H9 (cell line): ENCODE measurements at regions not wholly inside any gene's neighbourhood (a gene's known extent, or its start where the extent isn't known, plus 50 kb on each side); places are given as distances from the start of the nearest gene placed in this dataset.

Experiments used
- DNase-seq: peaks from one replicate; pipeline ENCODE4 v3.0.0-alpha.2; 2017
- H2AFZ ChIP-seq: one replicate; pipeline ENCODE4 v1.6.1; 2013; ENCODE audit warnings: mild to moderate bottlenecking, low read length, control low read depth, moderate library complexity
- H2AK5ac ChIP-seq: 2 replicates; pipeline ENCODE4 v1.6.1; 2013; ENCODE audit warnings: low read length, control low read depth, mixed read lengths; ENCODE audit not compliant: insufficient read length
- H2BK120ac ChIP-seq: one replicate; pipeline ENCODE4 v1.6.1; 2013; ENCODE audit warnings: low read depth, mild to moderate bottlenecking, low read length, control low read depth, inconsistent platforms; ENCODE audit not compliant: poor library complexity, severe bottlenecking
- H2BK12ac ChIP-seq: 2 replicates; pipeline ENCODE4 v1.6.1; 2013; ENCODE audit warnings: low read length, control low read depth, mixed read lengths, low read depth; ENCODE audit not compliant: insufficient read length
- H2BK15ac ChIP-seq: 2 replicates; pipeline ENCODE4 v1.6.1; 2013; ENCODE audit warnings: low read depth, low read length, control low read depth
- H2BK20ac ChIP-seq: one replicate; pipeline ENCODE4 v1.6.1; 2013; ENCODE audit warnings: low read depth, mild to moderate bottlenecking, low read length, control low read depth, inconsistent platforms; ENCODE audit not compliant: poor library complexity, severe bottlenecking
- H2BK5ac ChIP-seq: 2 replicates; pipeline ENCODE4 v1.6.1; 2013; ENCODE audit warnings: low read length, control low read depth, mixed read lengths; ENCODE audit not compliant: insufficient read length
- H3K14ac ChIP-seq: 2 replicates; pipeline ENCODE4 v1.6.1; 2013; ENCODE audit warnings: low read length, control low read depth; ENCODE audit not compliant: insufficient read depth
- H3K18ac ChIP-seq: 2 replicates; pipeline ENCODE4 v1.6.1; 2013; ENCODE audit warnings: low read depth, mild to moderate bottlenecking, mixed read lengths, low read length, control low read depth; ENCODE audit not compliant: insufficient read length
- H3K23ac ChIP-seq: 2 replicates; pipeline ENCODE4 v1.6.1; 2013; ENCODE audit warnings: low read length, control low read depth, mixed read lengths, low read depth; ENCODE audit not compliant: insufficient read length
- H3K23me2 ChIP-seq: 2 replicates; pipeline ENCODE4 v1.6.1; 2013; ENCODE audit warnings: low read depth, mild to moderate bottlenecking, mixed read lengths, low read length, control low read depth; ENCODE audit not compliant: insufficient read length, poor library complexity, severe bottlenecking
- H3K27ac ChIP-seq: 2 replicates; pipeline ENCODE4 v1.5.1; 2013; ENCODE audit warnings: low read length, control low read depth, mixed read lengths, low read depth; ENCODE audit not compliant: insufficient read length
- H3K27me3 ChIP-seq: 2 replicates; pipeline ENCODE4 v1.6.1; 2013; ENCODE audit warnings: low read length, control low read depth, inconsistent platforms; ENCODE audit not compliant: insufficient read depth
- H3K4ac ChIP-seq: 2 replicates; pipeline ENCODE4 v1.6.1; 2013; ENCODE audit warnings: low read depth, mild to moderate bottlenecking, control low read depth, inconsistent platforms, low read length, moderate library complexity
- H3K4me1 ChIP-seq: 2 replicates; pipeline ENCODE4 v1.6.1; 2013; ENCODE audit warnings: low read length, control low read depth, inconsistent platforms; ENCODE audit not compliant: insufficient read depth
- H3K4me2 ChIP-seq: 2 replicates; pipeline ENCODE4 v1.6.1; 2013; ENCODE audit warnings: low read length, control low read depth, mixed read lengths; ENCODE audit not compliant: insufficient read length, insufficient read depth
- H3K56ac ChIP-seq: 2 replicates; pipeline ENCODE4 v1.6.1; 2013; ENCODE audit warnings: low read depth, mild to moderate bottlenecking, mixed read lengths, low read length, control low read depth; ENCODE audit not compliant: insufficient read length
- H3K79me1 ChIP-seq: 2 replicates; pipeline ENCODE4 v1.6.1; 2013; ENCODE audit warnings: low read depth, mild to moderate bottlenecking, moderate library complexity, low read length, control low read depth, inconsistent platforms; ENCODE audit not compliant: insufficient read depth, poor library complexity, severe bottlenecking
- H3K79me2 ChIP-seq: 2 replicates; pipeline ENCODE4 v1.6.1; 2013; ENCODE audit warnings: low read length, control low read depth, inconsistent platforms; ENCODE audit not compliant: insufficient read depth
- H3K9ac ChIP-seq: 2 replicates; pipeline ENCODE4 v1.6.1; 2013; ENCODE audit warnings: low read length, control low read depth, mixed read lengths; ENCODE audit not compliant: insufficient read length; ENCODE audit errors: extremely low read depth
- H3K9me3 ChIP-seq: one replicate; pipeline ENCODE4 v1.6.1; 2013; ENCODE audit warnings: low read depth, low read length, inconsistent platforms; ENCODE audit not compliant: control insufficient read depth
- H3T11ph ChIP-seq: one replicate; pipeline ENCODE4 v1.6.1; 2013; ENCODE audit warnings: mild to moderate bottlenecking, low read length, control low read depth, inconsistent platforms
- H4K20me1 ChIP-seq: one replicate; pipeline ENCODE4 v1.6.1; 2013; ENCODE audit not compliant: control insufficient read depth, insufficient read length, insufficient read depth
- H4K5ac ChIP-seq: 2 replicates; pipeline ENCODE4 v1.6.1; 2013; ENCODE audit warnings: low read depth, mild to moderate bottlenecking, mixed read lengths, low read length, control low read depth; ENCODE audit not compliant: insufficient read length
- H4K8ac ChIP-seq: replicated peaks from 2 replicates; pipeline ENCODE4 v1.6.1; 2013; ENCODE audit warnings: low read length, control low read depth, mixed read lengths, low read depth; ENCODE audit not compliant: insufficient read length
- H4K91ac ChIP-seq: 2 replicates; pipeline ENCODE4 v1.6.1; 2013; ENCODE audit warnings: low read depth, mild to moderate bottlenecking, moderate library complexity, mixed read lengths, low read length, control low read depth; ENCODE audit not compliant: insufficient read length
- H3K27ac Mint-ChIP-seq, 3 experiments: 2 replicates in 2 of 3; 3 replicates in 1 of 3; pipeline ENCODE4 v1.8.0; 2020 to 2021; ENCODE audit warnings: mixed read lengths in 3 of 3, mild to moderate bottlenecking in 1 of 3, moderate library complexity in 1 of 3
- H3K27me3 Mint-ChIP-seq: 2 replicates; pipeline ENCODE4 v1.8.0; 2021; ENCODE audit warnings: low read depth, mild to moderate bottlenecking, moderate library complexity, mixed read lengths
- H3K36me3 Mint-ChIP-seq, 3 experiments: 2 replicates in 2 of 3; 3 replicates in 1 of 3; pipeline ENCODE4 v1.8.0; 2020 to 2021; ENCODE audit warnings: low read depth in 3 of 3, mixed read lengths in 3 of 3; ENCODE audit not compliant: insufficient read depth in 1 of 3
- H3K4me1 Mint-ChIP-seq, 2 experiments: 2 replicates each; pipeline ENCODE4 v1.8.0; 2020; ENCODE audit warnings: mixed read lengths in 2 of 2
- H3K4me3 Mint-ChIP-seq, 2 experiments: 2 replicates in 1 of 2; 3 replicates in 1 of 2; pipeline ENCODE4 v1.8.0; 2020 to 2021; ENCODE audit warnings: mild to moderate bottlenecking in 2 of 2, mixed read lengths in 2 of 2, moderate library complexity in 1 of 2
- H3K9me3 Mint-ChIP-seq, 2 experiments: 2 replicates in 1 of 2; 3 replicates in 1 of 2; pipeline ENCODE4 v1.8.0; 2020; ENCODE audit warnings: mild to moderate bottlenecking in 2 of 2, mixed read lengths in 2 of 2, moderate library complexity in 1 of 2
- CTCF ChIP-seq: fragments of 200-600 bp; sonication (generic); conservative IDR thresholded peaks from 3 replicates; pipeline ENCODE4 v1.8.0; 2021; ENCODE audit warnings: antibody characterized with exemption, mild to moderate bottlenecking
- WGBS: extraction: QIAGEN DNeasy Blood & Tissue Kit; methylation state at CpG from one replicate; pipeline ENCODE4 v1.1.7; 2013; ENCODE audit warnings: missing lambda C conversion rate, low lambda C conversion rate, mixed read lengths; ENCODE audit not compliant: insufficient read length; ENCODE audit errors: extremely low coverage; 5-methylcytosine and 5-hydroxymethylcytosine counted together

GRCh38 chr5:21581508-21581907, 1271.6 kb downstream of the CDH12 start:
- no peak for TF ChIP-seq CTCF
- Mint-ChIP-seq H3K4me3 (no peak overlapping the region), H3K27me3 (no peaks in the 10 kb centered on the region), H3K27ac (no peak overlapping the region; a peak in 1 of 7 replicates), H3K4me1 (peaks cover under 1 to 6% of the 10 kb centered on the region in 2 experiments; a peak in 3 of 4 replicates), H3K9me3 (peaks cover 2 to 3% of the 10 kb centered on the region in 2 experiments; a peak in 2 of 5 replicates), H3K36me3 (peaks cover 0 to 4% (median 2%) of the 10 kb centered on the region in 3 experiments; a peak in 3 of 7 replicates)
- Histone ChIP-seq H2BK20ac (no peak overlapping the region), H3K4me2 (no peak overlapping the region), H2BK15ac (no peak overlapping the region), H4K8ac (no peak overlapping the region), H2AFZ (no peak overlapping the region), H4K20me1 (no peaks in the 10 kb centered on the region), H3K14ac (no peak overlapping the region), H3K4me1 (peaks cover 3% of the 10 kb centered on the region; the same call in 1 of the 2 replicates), H3K9me3 (no peaks in the 10 kb centered on the region), H4K91ac (no peak overlapping the region), H3T11ph (no peak overlapping the region), H3K23ac (no peak overlapping the region), H3K23me2 (no peaks in the 10 kb centered on the region), H3K27ac (no peak overlapping the region), H3K4ac (no peak overlapping the region), H3K18ac (no peak overlapping the region), H2BK5ac (no peak overlapping the region), H2BK12ac (no peak overlapping the region), H4K5ac (no peak overlapping the region), H2BK120ac (no peak overlapping the region), H2AK5ac (no peak overlapping the region), H3K27me3 (no peaks in the 10 kb centered on the region), H3K79me1 (no peaks in the 10 kb centered on the region), H3K79me2 (no peaks in the 10 kb centered on the region), H3K56ac (no peak overlapping the region), H3K9ac (no peak overlapping the region)
- no peak for DNase-seq
- no CpG with 5 or more reads among the region's 3 CpGs for WGBS
